Daoy (cell line): ENCODE measurements at regions not wholly inside any gene's neighbourhood (a gene's known extent, or its start where the extent isn't known, plus 50 kb on each side); places are given as distances from the start of the nearest gene placed in this dataset.
"Not testable (repeated sequence)": the region's sequence is repeated elsewhere in the genome, so short reads cannot be mapped to it uniquely, and the experiment has no call there.

Experiments
- DNase-seq: peaks from one replicate; pipeline ENCODE4 v3.0.0-alpha.2; 2015; ENCODE audit warnings: low read depth

GRCh38 chr1:196160066-196160795, 448.0 kb downstream of the KCNT2 start:
- DNase-seq, result peak; percentile 21

GRCh38 chr1:196155586-196155985, 452.7 kb downstream of the KCNT2 start:
- no peak for DNase-seq

GRCh38 chr1:196152975-196153374, 455.3 kb downstream of the KCNT2 start:
- no peak for DNase-seq

- DNase-seq, result no peak
Observed at GRCh38 chr1:196152086-196152485, 456.2 kb downstream of the KCNT2 start.

GRCh38 chr1:196148367-196148970, 459.8 kb downstream of the KCNT2 start:
- no peak for DNase-seq

GRCh38 chr1:196147530-196147929, 460.7 kb downstream of the KCNT2 start:
- no peak for DNase-seq

- DNase-seq, result not testable (repeated sequence)
Observed at GRCh38 chr1:196145151-196145550, 463.1 kb downstream of the KCNT2 start.

GRCh38 chr1:196144588-196144987, 463.7 kb downstream of the KCNT2 start:
- no peak for DNase-seq

GRCh38 chr1:196143602-196144342, 464.5 kb downstream of the KCNT2 start:
- DNase-seq, result no peak

- no peak for DNase-seq
Observed at GRCh38 chr1:196142111-196142640, 466.1 kb downstream of the KCNT2 start.

GRCh38 chr1:196136396-196136795, 471.8 kb downstream of the KCNT2 start:
- DNase-seq, result no peak

- DNase-seq, result no peak
Observed at GRCh38 chr1:196131691-196132090, 476.5 kb downstream of the KCNT2 start.

GRCh38 chr1:196128835-196129234, 479.4 kb downstream of the KCNT2 start:
- no peak for DNase-seq

GRCh38 chr1:196121181-196121580, 487.1 kb downstream of the KCNT2 start:
- no peak for DNase-seq

- peak; percentile 4 for DNase-seq
Observed at GRCh38 chr1:196115646-196116045, 492.6 kb downstream of the KCNT2 start.

- no peak for DNase-seq
Observed at GRCh38 chr1:196114193-196114592, 494.0 kb downstream of the KCNT2 start.

- not testable (repeated sequence) for DNase-seq
Observed at GRCh38 chr1:196108990-196109389, 499.2 kb downstream of the KCNT2 start.

- DNase-seq, result no peak
Observed at GRCh38 chr1:196105901-196106300, 502.3 kb downstream of the KCNT2 start.

GRCh38 chr1:196102826-196103225, 505.4 kb downstream of the KCNT2 start:
- DNase-seq, result no peak

GRCh38 chr1:196098000-196098399, 510.2 kb downstream of the KCNT2 start:
- DNase-seq, result no peak

GRCh38 chr1:196094821-196095220, 513.4 kb downstream of the KCNT2 start:
- no peak for DNase-seq

- DNase-seq, result no peak
Observed at GRCh38 chr1:196091397-196092135, 516.7 kb downstream of the KCNT2 start.
